Colonic mucosa (tissue), 4 donors: ENCODE measurements at regions not wholly inside any gene's neighbourhood (a gene's known extent, or its start where the extent isn't known, plus 50 kb on each side); places are given as distances from the start of the nearest gene placed in this dataset.

Experiments used
- DNase-seq: peaks from one replicate; pipeline ENCODE4 v3.0.0-alpha.2; 2020
- H3K27ac ChIP-seq: fragments of 200-600 bp; one replicate; pipeline ENCODE4 v1.8.0; 2021
- H3K27me3 ChIP-seq: fragments of 200-600 bp; one replicate; pipeline ENCODE4 v1.8.0; 2021
- H3K36me3 ChIP-seq: fragments of 200-600 bp; one replicate; pipeline ENCODE4 v1.8.0; 2021
- H3K4me1 ChIP-seq: fragments of 200-600 bp; one replicate; pipeline ENCODE4 v1.8.0; 2021; ENCODE audit warnings: mild to moderate bottlenecking
- H3K4me3 ChIP-seq: fragments of 200-600 bp; one replicate; pipeline ENCODE4 v1.8.0; 2021
- H3K9ac ChIP-seq, 2 donors: one replicate each; pipeline ENCODE4 v1.7.0; 2013; ENCODE audit warnings: control low read depth in 2 of 2, low read depth in 2 of 2, low read length in 2 of 2
- H3K9me3 ChIP-seq: fragments of 200-600 bp; one replicate; pipeline ENCODE4 v1.8.0; 2021
- intact Hi-C: fragments of 100-400 bp; cut with DNase I; formaldehyde crosslinking; loops from one replicate; pipeline ENCODE4 v1.14.1; 2022
- TF ChIP-seq, protein P1 (sequence below): fragments of 200-600 bp; IDR thresholded peaks from one replicate; pipeline ENCODE4 v1.8.0; 2022; ENCODE audit warnings: antibody characterized with exemption, mild to moderate bottlenecking
- donor health status: healthy.
- donor health status: DM: no; HTN: no; CAD: no.
- donor health status: DM: no; HTN: no; CAD: no.

DNA sequence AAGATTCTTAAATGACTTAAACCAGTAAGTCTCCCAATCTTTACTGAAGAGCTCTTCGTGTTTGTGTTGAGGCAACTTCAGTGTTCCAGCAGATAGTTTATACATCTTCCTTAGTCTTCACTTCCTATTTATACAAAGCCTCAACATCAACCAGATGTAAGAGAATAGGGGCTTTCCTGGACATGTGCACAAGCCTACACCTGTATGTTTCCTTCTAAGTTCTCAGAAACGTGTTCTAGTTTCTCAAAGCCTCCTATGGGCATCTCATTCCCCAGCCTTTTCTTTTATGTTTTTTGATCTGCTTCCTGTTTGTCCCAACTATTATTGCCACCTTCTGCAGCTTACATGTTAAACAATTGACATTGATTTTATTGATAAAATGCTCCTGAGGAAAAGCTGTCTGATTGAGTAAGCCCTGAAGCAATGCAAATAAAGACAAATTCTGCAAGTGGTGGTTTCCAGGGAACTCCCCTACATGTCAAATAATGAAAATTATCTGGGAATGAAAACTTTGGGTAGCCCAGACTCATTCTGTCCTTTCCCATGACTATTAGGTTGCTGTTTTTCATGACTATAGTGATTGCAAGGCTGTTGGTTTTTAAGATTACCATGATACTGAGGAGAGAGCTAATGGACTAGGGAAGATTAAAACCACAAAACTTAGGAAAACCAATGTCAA is 663.3 kb upstream of the ACVR2A start:
- Histone ChIP-seq H3K9ac (no peak overlapping the region), H3K4me3 (no peak overlapping the region), H3K9me3 (no peaks in the 10 kb centered on the region), H3K36me3 (no peaks in the 10 kb centered on the region), H3K27me3 (no peaks in the 10 kb centered on the region), H3K4me1 (no peaks in the 10 kb centered on the region), H3K27ac (peak overlapping the region; percentile 17)
- intact Hi-C loops: no loop called here
- DNase-seq: no peak
- TF ChIP-seq, protein P1, sequence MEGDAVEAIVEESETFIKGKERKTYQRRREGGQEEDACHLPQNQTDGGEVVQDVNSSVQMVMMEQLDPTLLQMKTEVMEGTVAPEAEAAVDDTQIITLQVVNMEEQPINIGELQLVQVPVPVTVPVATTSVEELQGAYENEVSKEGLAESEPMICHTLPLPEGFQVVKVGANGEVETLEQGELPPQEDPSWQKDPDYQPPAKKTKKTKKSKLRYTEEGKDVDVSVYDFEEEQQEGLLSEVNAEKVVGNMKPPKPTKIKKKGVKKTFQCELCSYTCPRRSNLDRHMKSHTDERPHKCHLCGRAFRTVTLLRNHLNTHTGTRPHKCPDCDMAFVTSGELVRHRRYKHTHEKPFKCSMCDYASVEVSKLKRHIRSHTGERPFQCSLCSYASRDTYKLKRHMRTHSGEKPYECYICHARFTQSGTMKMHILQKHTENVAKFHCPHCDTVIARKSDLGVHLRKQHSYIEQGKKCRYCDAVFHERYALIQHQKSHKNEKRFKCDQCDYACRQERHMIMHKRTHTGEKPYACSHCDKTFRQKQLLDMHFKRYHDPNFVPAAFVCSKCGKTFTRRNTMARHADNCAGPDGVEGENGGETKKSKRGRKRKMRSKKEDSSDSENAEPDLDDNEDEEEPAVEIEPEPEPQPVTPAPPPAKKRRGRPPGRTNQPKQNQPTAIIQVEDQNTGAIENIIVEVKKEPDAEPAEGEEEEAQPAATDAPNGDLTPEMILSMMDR: no peak

DNA sequence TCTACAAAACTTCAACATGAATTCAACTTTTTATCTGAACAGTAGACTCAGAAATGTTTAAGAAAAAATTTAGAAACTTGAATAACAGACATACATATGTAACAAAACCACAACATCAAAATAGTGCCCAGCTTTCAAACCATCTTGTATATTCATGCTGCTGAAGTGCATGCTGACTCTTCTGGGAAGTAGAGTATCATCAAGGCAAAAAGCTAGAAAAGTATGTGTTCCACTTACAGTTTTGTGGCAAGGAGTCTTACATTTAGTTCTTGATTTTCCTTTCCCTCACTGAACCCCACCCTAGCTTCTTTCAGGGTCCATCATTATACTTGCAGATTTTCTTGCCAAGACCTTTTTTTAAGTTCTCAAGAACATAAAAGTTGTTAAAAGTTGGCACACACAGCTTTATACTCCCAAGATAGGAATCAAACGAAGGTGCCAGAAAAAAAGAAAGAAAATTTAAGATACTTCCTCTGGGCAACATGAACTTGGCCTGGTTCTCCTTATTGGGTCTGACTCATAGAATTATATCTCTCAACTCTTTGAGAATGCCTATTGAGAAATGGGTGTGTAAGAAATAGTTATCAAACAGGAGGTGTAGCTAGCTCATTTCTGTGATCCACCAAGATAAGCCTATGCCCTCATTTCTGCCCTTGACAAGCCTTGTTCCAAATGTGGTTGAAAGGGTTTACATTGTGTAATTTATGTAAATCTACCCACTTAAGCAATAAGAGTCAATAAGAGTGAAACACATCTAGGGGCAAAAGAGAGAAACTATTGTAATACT is 667.6 kb upstream of the ACVR2A start:
- no peaks in the 10 kb centered on the region for H3K9me3 ChIP-seq
- no peak overlapping the region for H3K4me3 ChIP-seq
- no peak overlapping the region for H3K27ac ChIP-seq
- no peak for DNase-seq
- H3K27me3 ChIP-seq: no peaks in the 10 kb centered on the region
- no peak overlapping the region for H3K9ac ChIP-seq
- TF ChIP-seq, protein P1: no peak
- intact Hi-C loops: no loop called here
- H3K36me3 ChIP-seq: no peaks in the 10 kb centered on the region
- H3K4me1 ChIP-seq: no peaks in the 10 kb centered on the region

DNA sequence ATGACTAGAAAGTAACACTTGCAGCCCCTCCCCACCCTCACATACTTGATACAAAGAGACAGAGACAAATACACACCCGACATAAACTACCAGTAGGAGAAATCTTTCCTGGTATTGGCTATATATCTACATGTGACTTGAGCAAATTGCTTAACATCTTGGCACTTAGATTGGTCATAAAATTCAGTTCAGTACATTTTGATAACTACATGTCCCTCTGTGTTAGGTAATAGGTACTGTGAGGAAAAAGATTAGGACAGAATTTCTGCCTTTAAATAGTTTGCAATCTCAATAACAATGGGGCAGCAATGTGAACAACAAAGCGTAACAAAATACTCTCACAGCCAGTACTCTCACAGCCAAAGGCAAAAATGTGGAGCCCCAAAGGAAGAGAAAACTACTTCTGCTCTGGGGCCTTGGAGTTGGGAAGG is 670.0 kb upstream of the ACVR2A start:
- Histone ChIP-seq H3K27me3 (no peaks in the 10 kb centered on the region), H3K4me1 (no peaks in the 10 kb centered on the region), H3K36me3 (no peaks in the 10 kb centered on the region), H3K27ac (no peak overlapping the region), H3K9ac (no peak overlapping the region), H3K9me3 (no peaks in the 10 kb centered on the region), H3K4me3 (no peak overlapping the region)
- intact Hi-C loops: no loop called here
- TF ChIP-seq, protein P1: no peak
- DNase-seq: no peak

DNA sequence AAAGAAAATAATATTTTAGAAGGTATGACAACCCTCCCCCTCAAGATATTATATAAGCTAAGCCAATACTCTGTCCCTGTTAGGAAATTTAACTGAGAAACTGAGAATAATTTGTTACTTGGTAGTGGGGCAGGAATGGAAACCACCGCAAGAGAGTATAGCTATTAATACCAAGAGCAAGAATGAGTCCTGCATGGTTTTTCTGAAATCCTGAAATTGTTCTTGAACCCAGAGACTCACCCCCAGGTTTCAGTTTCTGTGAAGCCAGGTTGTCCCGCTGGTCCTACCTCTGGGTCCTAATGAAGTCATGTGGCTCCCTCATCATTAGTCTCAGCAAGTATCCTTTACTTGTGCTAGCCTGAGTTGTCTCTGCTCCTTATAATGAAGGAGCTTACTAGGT is 671.0 kb upstream of the ACVR2A start:
- DNase-seq: no peak
- TF ChIP-seq, protein P1: no peak
- no peaks in the 10 kb centered on the region for H3K36me3 ChIP-seq
- no peak overlapping the region for H3K9ac ChIP-seq
- no peaks in the 10 kb centered on the region for H3K9me3 ChIP-seq
- H3K4me1 ChIP-seq: no peaks in the 10 kb centered on the region
- no peak overlapping the region for H3K27ac ChIP-seq
- H3K27me3 ChIP-seq: no peaks in the 10 kb centered on the region
- intact Hi-C loops: no loop called here
- no peak overlapping the region for H3K4me3 ChIP-seq

DNA sequence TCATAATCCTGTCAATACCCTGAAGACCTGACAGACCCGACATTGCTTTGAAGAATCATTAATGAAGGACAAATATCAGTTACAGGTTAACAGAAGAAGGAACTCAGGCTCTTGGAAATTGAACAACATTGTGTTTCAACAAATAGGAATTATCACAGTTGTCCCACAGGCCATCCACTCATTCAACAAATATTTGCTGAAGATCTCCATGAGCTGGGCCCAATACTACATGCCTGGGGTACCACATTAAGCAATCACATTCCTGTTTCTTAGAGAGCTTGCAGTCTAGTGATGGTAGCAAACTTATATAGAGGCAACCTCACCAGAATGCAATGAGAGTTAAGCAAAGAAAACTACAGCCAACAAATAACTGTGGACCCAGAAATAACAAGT is 671.6 kb upstream of the ACVR2A start:
- intact Hi-C loops: no loop called here
- DNase-seq: no peak
- H3K4me1 ChIP-seq: no peaks in the 10 kb centered on the region
- no peak overlapping the region for H3K4me3 ChIP-seq
- TF ChIP-seq, protein P1: no peak
- H3K36me3 ChIP-seq: no peaks in the 10 kb centered on the region
- no peak overlapping the region for H3K27ac ChIP-seq
- no peaks in the 10 kb centered on the region for H3K27me3 ChIP-seq
- H3K9ac ChIP-seq: no peak overlapping the region
- no peaks in the 10 kb centered on the region for H3K9me3 ChIP-seq
